IMR-90 (cell line): ENCODE measurements at regions not wholly inside any gene's neighbourhood (a gene's known extent, or its start where the extent isn't known, plus 50 kb on each side); places are given as distances from the start of the nearest gene placed in this dataset.

Experiments
- ATAC-seq: fragments of 200-7000 bp; cut with Tn5 transposase; 2 replicates; pipeline ENCODE4 v1.9.1; 2020; ENCODE audit warnings: low read depth, mild to moderate bottlenecking, moderate library complexity
- BruUV-seq: library from RNA; stranded (reverse); fragments of 400-500 nt; replicated peaks from 2 replicates; lab custom pipeline; 2021; lab: Mats Ljungman, UMichigan
- CTCF ChIA-PET: fragments of 300-600 bp; formaldehyde crosslinking; extraction: SDS; loops from one replicate; lab custom pipeline; 2021; ENCODE audit warnings: antibody characterized with exemption; lab: Yijun Ruan, JAX
- POLR2A ChIA-PET: fragments of 300-600 bp; sonication (Branson Sonifier 250); formaldehyde crosslinking; loops from one replicate; lab custom pipeline; 2022; ENCODE audit warnings: antibody characterized with exemption; ENCODE audit not compliant: unreplicated experiment; lab: Charles Lee
- DNase-seq: peaks from one replicate; pipeline ENCODE4 v3.0.0; 2013
- H2AFZ ChIP-seq: replicated peaks from 2 replicates; pipeline ENCODE3; 2013; ENCODE audit warnings: low read length, mild to moderate bottlenecking; ENCODE audit not compliant: poor library complexity
- H2AK5ac ChIP-seq: 2 replicates; pipeline ENCODE4 v1.6.1; 2013; ENCODE audit warnings: low read depth, low read length, inconsistent platforms
- H2AK9ac ChIP-seq: replicated peaks from 2 replicates; pipeline ENCODE3; 2013; ENCODE audit warnings: mild to moderate bottlenecking, low read depth, low read length, moderate library complexity; ENCODE audit not compliant: poor library complexity
- H2BK120ac ChIP-seq: 2 replicates; pipeline ENCODE4 v1.6.1; 2013; ENCODE audit warnings: low read depth, low read length, inconsistent platforms
- H2BK15ac ChIP-seq: 3 replicates; pipeline ENCODE4 v1.6.1; 2013; ENCODE audit warnings: low read depth, low read length, inconsistent platforms
- H2BK20ac ChIP-seq: 2 replicates; pipeline ENCODE4 v1.6.1; 2013; ENCODE audit warnings: low read depth, mild to moderate bottlenecking, inconsistent platforms, low read length, moderate library complexity
- H2BK5ac ChIP-seq: 2 replicates; pipeline ENCODE4 v1.6.1; 2013; ENCODE audit warnings: mild to moderate bottlenecking, low read depth, low read length, inconsistent platforms; ENCODE audit not compliant: poor library complexity, severe bottlenecking
- H3K14ac ChIP-seq: replicated peaks from 2 replicates; pipeline ENCODE4 v1.6.1; 2013; ENCODE audit warnings: low read depth, low read length, inconsistent platforms
- H3K18ac ChIP-seq: 2 replicates; pipeline ENCODE4 v1.6.1; 2013; ENCODE audit warnings: low read depth, low read length, control low read depth
- H3K23ac ChIP-seq: 2 replicates; pipeline ENCODE4 v1.6.1; 2013; ENCODE audit warnings: low read depth, low read length, inconsistent platforms
- H3K27ac ChIP-seq: 2 replicates; pipeline ENCODE4 v1.5.1; 2013; ENCODE audit warnings: mild to moderate bottlenecking, control low read depth, low read length; ENCODE audit not compliant: insufficient read depth
- H3K27me3 ChIP-seq: 2 replicates; pipeline ENCODE4 v1.6.1; 2013; ENCODE audit warnings: low read length; ENCODE audit not compliant: control insufficient read depth, insufficient read depth
- H3K36me3 ChIP-seq: 2 replicates; pipeline ENCODE4 v1.6.1; 2013; ENCODE audit warnings: low read length, mixed read lengths; ENCODE audit not compliant: control insufficient read depth, insufficient read depth
- H3K4ac ChIP-seq: 2 replicates; pipeline ENCODE4 v1.6.1; 2013; ENCODE audit warnings: low read depth, low read length, inconsistent platforms
- H3K4me1 ChIP-seq: 2 replicates; pipeline ENCODE4 v1.6.1; 2013; ENCODE audit warnings: low read length, mixed read lengths; ENCODE audit not compliant: control insufficient read depth, insufficient read depth
- H3K4me2 ChIP-seq: 2 replicates; pipeline ENCODE4 v1.6.1; 2013; ENCODE audit warnings: low read depth, mild to moderate bottlenecking, control low read depth, low read length, moderate library complexity
- H3K4me3 ChIP-seq: 2 replicates; pipeline ENCODE4 v1.5.1; 2013; ENCODE audit warnings: low read depth, mild to moderate bottlenecking, control low read depth, low read length, moderate library complexity; ENCODE audit not compliant: insufficient read depth
- H3K56ac ChIP-seq: 2 replicates; pipeline ENCODE4 v1.6.1; 2013; ENCODE audit warnings: low read length, inconsistent platforms; ENCODE audit not compliant: insufficient read depth; ENCODE audit errors: extremely low read depth
- H3K79me1 ChIP-seq, 2 experiments: 2 replicates each; pipeline ENCODE4 v1.6.1; 2013; ENCODE audit warnings: low read length in 2 of 2, inconsistent platforms in 1 of 2, low read depth in 1 of 2
- H3K9ac ChIP-seq: 2 replicates; pipeline ENCODE4 v1.6.1; 2013; ENCODE audit warnings: low read depth, low read length, control low read depth
- H3K9me1 ChIP-seq: 2 replicates; pipeline ENCODE4 v1.6.1; 2013; ENCODE audit warnings: low read length, inconsistent platforms; ENCODE audit not compliant: insufficient read depth
- H3K9me3 ChIP-seq: 2 replicates; pipeline ENCODE4 v1.6.1; 2013; ENCODE audit warnings: low read length; ENCODE audit not compliant: control insufficient read depth, insufficient read depth
- H4K20me1 ChIP-seq: 2 replicates; pipeline ENCODE4 v1.6.1; 2013; ENCODE audit warnings: low read length, inconsistent platforms; ENCODE audit not compliant: insufficient read depth
- H4K5ac ChIP-seq: 2 replicates; pipeline ENCODE4 v1.6.1; 2013; ENCODE audit warnings: mild to moderate bottlenecking, low read depth, low read length, control low read depth
- H4K8ac ChIP-seq, 2 experiments: 2 replicates each; pipeline ENCODE4 v1.6.1; 2013; ENCODE audit warnings: low read depth in 2 of 2, low read length in 2 of 2, control low read depth in 1 of 2, inconsistent platforms in 1 of 2
- H4K91ac ChIP-seq: 2 replicates; pipeline ENCODE4 v1.6.1; 2013; ENCODE audit warnings: low read depth, low read length, inconsistent platforms; ENCODE audit not compliant: insufficient read depth
- BHLHE40 ChIP-seq: fragments of 150-350 bp; IDR thresholded peaks from 2 replicates; pipeline ENCODE4 v1.6.1; 2016; ENCODE audit warnings: mild to moderate bottlenecking, low read depth, low read length
- CEBPB ChIP-seq: IDR thresholded peaks from 2 replicates; pipeline ENCODE4 v1.6.1; 2012; ENCODE audit warnings: low read depth, low read length, improper control_type of control experiment
- CHD1 ChIP-seq: IDR thresholded peaks from 2 replicates; pipeline ENCODE4 v1.6.1; 2012; ENCODE audit warnings: low read depth, low read length, improper control_type of control experiment
- FOS ChIP-seq: fragments of 150-350 bp; IDR thresholded peaks from 2 replicates; pipeline ENCODE4 v1.6.1; 2016; ENCODE audit warnings: low read depth, low read length
- MAFK ChIP-seq: IDR thresholded peaks from 2 replicates; pipeline ENCODE4 v1.6.1; 2012; ENCODE audit warnings: low read depth, low read length, improper control_type of control experiment
- MAZ ChIP-seq: IDR thresholded peaks from 2 replicates; pipeline ENCODE4 v1.6.1; 2012; ENCODE audit warnings: low read depth, mild to moderate bottlenecking, low read length, improper control_type of control experiment, moderate library complexity, borderline replicate concordance
- MXI1 ChIP-seq: IDR thresholded peaks from 2 replicates; pipeline ENCODE4 v1.6.1; 2012; ENCODE audit warnings: low read depth, mild to moderate bottlenecking, low read length, moderate library complexity, borderline replicate concordance
- NFE2L2 ChIP-seq: fragments of 150-350 bp; IDR thresholded peaks from 2 replicates; pipeline ENCODE4 v1.6.1; 2016; ENCODE audit warnings: low read depth, mild to moderate bottlenecking, low read length
- POLR2A ChIP-seq: IDR thresholded peaks from 2 replicates; pipeline ENCODE4 v1.6.1; 2012; ENCODE audit warnings: mild to moderate bottlenecking, low read depth, low read length
- RAD21 ChIP-seq: IDR thresholded peaks from 2 replicates; pipeline ENCODE4 v1.6.1; 2012; ENCODE audit warnings: low read length, improper control_type of control experiment
- RCOR1 ChIP-seq: IDR thresholded peaks from 2 replicates; pipeline ENCODE4 v1.6.1; 2012; ENCODE audit warnings: mild to moderate bottlenecking, low read length, improper control_type of control experiment; ENCODE audit not compliant: insufficient replicate concordance
- RFX5 ChIP-seq: IDR thresholded peaks from 2 replicates; pipeline ENCODE4 v1.8.0; 2012; ENCODE audit warnings: low read depth, mild to moderate bottlenecking, low read length, moderate library complexity
- SMC3 ChIP-seq: fragments of 150-350 bp; IDR thresholded peaks from 2 replicates; pipeline ENCODE4 v1.6.1; 2016; ENCODE audit warnings: low read depth, mild to moderate bottlenecking, antibody characterized with exemption, low read length, moderate library complexity
- WGBS, 2 experiments: methylation state at CpG; one replicate each; pipeline versions ENCODE4 v1.1.5 to v1.1.7; 2013; ENCODE audit warnings: missing lambda C conversion rate in 2 of 2; ENCODE audit not compliant: insufficient read length in 1 of 2; ENCODE audit errors: extremely low coverage in 2 of 2; 5-methylcytosine and 5-hydroxymethylcytosine counted together
- dilution Hi-C: fragments of 300-500 bp; cut with HindIII; formaldehyde crosslinking; loops from one replicate; pipeline ENCODE4 v1.14.3; 2018; ENCODE audit warnings: low sequenced_read_pairs; ENCODE audit not compliant: unreplicated experiment
- in situ Hi-C: fragments of 300-500 bp; cut with MboI; formaldehyde crosslinking; loops from 3 replicates; pipeline ENCODE4 v1.14.3; 2019; ENCODE audit warnings: low sequenced_read_pairs, inconsistent platforms, mixed read lengths
- intact Hi-C: fragments of 100-400 bp; cut with micrococcal nuclease; formaldehyde crosslinking; loops from 2 replicates; pipeline ENCODE4 v1.10.0; 2022
- TF ChIP-seq, protein P1 (sequence below): fragments of 150-350 bp; IDR thresholded peaks from 2 replicates; pipeline ENCODE4 v1.6.1; 2017; ENCODE audit warnings: mild to moderate bottlenecking, antibody characterized with exemption, low read length, low read depth
- TF ChIP-seq, protein P2 (sequence below): fragments of 150-350 bp; IDR thresholded peaks from 2 replicates; pipeline ENCODE4 v1.6.1; 2016; ENCODE audit warnings: low read depth, mild to moderate bottlenecking, low read length, moderate library complexity, borderline replicate concordance
- TF ChIP-seq, protein P3 (sequence below): conservative IDR thresholded peaks from 2 replicates; pipeline ENCODE4 v1.5.1; 2012; ENCODE audit warnings: mild to moderate bottlenecking, low read depth, low read length, improper control_type of control experiment

DNA sequence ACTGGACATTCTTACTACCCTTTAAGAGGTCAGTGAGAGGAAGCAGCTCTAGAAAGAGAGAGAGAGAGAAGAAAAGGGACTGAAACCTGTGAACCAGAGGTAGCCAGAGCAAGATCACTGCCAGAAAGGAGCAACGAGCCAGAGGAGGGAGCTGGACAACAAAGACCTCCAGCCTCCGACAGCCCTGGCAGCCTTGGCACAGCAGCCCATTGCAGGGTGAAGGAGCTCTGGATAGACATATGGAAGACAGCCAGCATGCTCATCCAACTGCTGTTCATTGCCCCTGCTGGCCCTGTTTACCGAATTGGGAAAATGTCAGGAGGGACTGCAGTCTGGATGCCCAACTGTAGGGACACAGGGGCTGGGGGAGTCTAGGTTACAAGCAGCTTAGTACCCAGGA lies 228.4 kb upstream of the SLC35G4 start:
- Histone ChIP-seq H3K56ac (no peak overlapping the region), H3K27ac (no peak overlapping the region), H3K27me3 (no peaks in the 10 kb centered on the region), H2AK9ac (no peak overlapping the region), H2BK15ac (no peak overlapping the region), H3K23ac (no peak overlapping the region), H2BK5ac (no peak overlapping the region), H3K9me1 (no peaks in the 10 kb centered on the region), H3K79me1 (no peaks in the 10 kb centered on the region), H4K8ac (no peak overlapping the region), H3K9ac (no peak overlapping the region), H3K4ac (no peak overlapping the region), H4K91ac (no peak overlapping the region), H3K4me3 (no peak overlapping the region), H2AK5ac (no peak overlapping the region), H4K20me1 (no peaks in the 10 kb centered on the region), H2BK20ac (no peak overlapping the region), H2AFZ (no peak overlapping the region), H3K36me3 (no peaks in the 10 kb centered on the region), H3K18ac (no peak overlapping the region), H3K4me2 (no peak overlapping the region), H3K4me1 (no peaks in the 10 kb centered on the region), H2BK120ac (no peak overlapping the region), H4K5ac (no peak overlapping the region), H3K14ac (no peak overlapping the region), H3K9me3 (no peaks in the 10 kb centered on the region)
- ATAC-seq (no peak), DNase-seq (no peak)
- ChIA-PET CTCF (no interaction called here), POLR2A (no interaction called here)
- intact Hi-C loops (no loop called here), dilution Hi-C loops (no loop called here), in situ Hi-C loops (no loop called here)
- BruUV-seq = no TSS peak
- WGBS, 2 experiments = 67% methylated on average over 3 of the region's 3 CpGs; no CpG with 5 or more reads in 1 of the 2 experiments
- TF ChIP-seq RAD21 (no peak), FOS (no peak), NFE2L2 (no peak), MAZ (no peak), SMC3 (no peak), MAFK (no peak), CHD1 (no peak), RCOR1 (no peak), CEBPB (no peak), BHLHE40 (no peak), MXI1 (no peak), POLR2A (no peak), RFX5 (no peak)
- TF ChIP-seq, protein P1, sequence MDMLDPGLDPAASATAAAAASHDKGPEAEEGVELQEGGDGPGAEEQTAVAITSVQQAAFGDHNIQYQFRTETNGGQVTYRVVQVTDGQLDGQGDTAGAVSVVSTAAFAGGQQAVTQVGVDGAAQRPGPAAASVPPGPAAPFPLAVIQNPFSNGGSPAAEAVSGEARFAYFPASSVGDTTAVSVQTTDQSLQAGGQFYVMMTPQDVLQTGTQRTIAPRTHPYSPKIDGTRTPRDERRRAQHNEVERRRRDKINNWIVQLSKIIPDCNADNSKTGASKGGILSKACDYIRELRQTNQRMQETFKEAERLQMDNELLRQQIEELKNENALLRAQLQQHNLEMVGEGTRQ = no peak
- TF ChIP-seq, protein P2, sequence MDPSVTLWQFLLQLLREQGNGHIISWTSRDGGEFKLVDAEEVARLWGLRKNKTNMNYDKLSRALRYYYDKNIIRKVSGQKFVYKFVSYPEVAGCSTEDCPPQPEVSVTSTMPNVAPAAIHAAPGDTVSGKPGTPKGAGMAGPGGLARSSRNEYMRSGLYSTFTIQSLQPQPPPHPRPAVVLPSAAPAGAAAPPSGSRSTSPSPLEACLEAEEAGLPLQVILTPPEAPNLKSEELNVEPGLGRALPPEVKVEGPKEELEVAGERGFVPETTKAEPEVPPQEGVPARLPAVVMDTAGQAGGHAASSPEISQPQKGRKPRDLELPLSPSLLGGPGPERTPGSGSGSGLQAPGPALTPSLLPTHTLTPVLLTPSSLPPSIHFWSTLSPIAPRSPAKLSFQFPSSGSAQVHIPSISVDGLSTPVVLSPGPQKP = no peak
- TF ChIP-seq, protein P3, sequence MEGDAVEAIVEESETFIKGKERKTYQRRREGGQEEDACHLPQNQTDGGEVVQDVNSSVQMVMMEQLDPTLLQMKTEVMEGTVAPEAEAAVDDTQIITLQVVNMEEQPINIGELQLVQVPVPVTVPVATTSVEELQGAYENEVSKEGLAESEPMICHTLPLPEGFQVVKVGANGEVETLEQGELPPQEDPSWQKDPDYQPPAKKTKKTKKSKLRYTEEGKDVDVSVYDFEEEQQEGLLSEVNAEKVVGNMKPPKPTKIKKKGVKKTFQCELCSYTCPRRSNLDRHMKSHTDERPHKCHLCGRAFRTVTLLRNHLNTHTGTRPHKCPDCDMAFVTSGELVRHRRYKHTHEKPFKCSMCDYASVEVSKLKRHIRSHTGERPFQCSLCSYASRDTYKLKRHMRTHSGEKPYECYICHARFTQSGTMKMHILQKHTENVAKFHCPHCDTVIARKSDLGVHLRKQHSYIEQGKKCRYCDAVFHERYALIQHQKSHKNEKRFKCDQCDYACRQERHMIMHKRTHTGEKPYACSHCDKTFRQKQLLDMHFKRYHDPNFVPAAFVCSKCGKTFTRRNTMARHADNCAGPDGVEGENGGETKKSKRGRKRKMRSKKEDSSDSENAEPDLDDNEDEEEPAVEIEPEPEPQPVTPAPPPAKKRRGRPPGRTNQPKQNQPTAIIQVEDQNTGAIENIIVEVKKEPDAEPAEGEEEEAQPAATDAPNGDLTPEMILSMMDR = no peak
